ENCODE measurements at regions not wholly inside any gene's neighbourhood (a gene's known extent, or its start where the extent isn't known, plus 50 kb on each side); places are given as distances from the start of the nearest gene placed in this dataset.

GRCh38 chr4:95651891-95652290 lies 103.1 kb upstream of the UNC5C start:
- DNase-seq = no peak

- DNase-seq = no peak
Observed at GRCh38 chr4:95644417-95644816, 95.6 kb upstream of the UNC5C start.

- no peak for DNase-seq
Observed at GRCh38 chr4:95643627-95644026, 94.9 kb upstream of the UNC5C start.

- no peak for DNase-seq
Observed at GRCh38 chr4:95641571-95641970, 92.8 kb upstream of the UNC5C start.

- no peak for DNase-seq
Observed at GRCh38 chr4:95640311-95640710, 91.5 kb upstream of the UNC5C start.

- DNase-seq = no peak
Observed at GRCh38 chr4:95638920-95639501, 90.2 kb upstream of the UNC5C start.

- DNase-seq = no peak
Observed at GRCh38 chr4:95637043-95637600, 88.3 kb upstream of the UNC5C start.

- no peak for DNase-seq
Observed at GRCh38 chr4:95636061-95636460, 87.3 kb upstream of the UNC5C start.

- DNase-seq = no peak
Observed at GRCh38 chr4:95627709-95628108, 78.9 kb upstream of the UNC5C start.

GRCh38 chr4:95627024-95627605 lies 78.3 kb upstream of the UNC5C start:
- no peak for DNase-seq

- no peak for DNase-seq
Observed at GRCh38 chr4:95625020-95625419, 76.2 kb upstream of the UNC5C start.

- DNase-seq = no peak
Observed at GRCh38 chr4:95619525-95620443, 71.0 kb upstream of the UNC5C start.

GRCh38 chr4:95614684-95615205 lies 66.0 kb upstream of the UNC5C start:
- DNase-seq = no peak

GRCh38 chr4:95610061-95610569 lies 61.3 kb upstream of the UNC5C start:
- DNase-seq = no peak

- no peak for DNase-seq
Observed at GRCh38 chr4:95606739-95607138, 58.0 kb upstream of the UNC5C start.

GRCh38 chr4:95603393-95603792 lies 54.6 kb upstream of the UNC5C start:
- no peak for DNase-seq

- no peak for DNase-seq
Observed at GRCh38 chr4:95602872-95603271, 54.1 kb upstream of the UNC5C start.

- DNase-seq = no peak
Observed at GRCh38 chr4:95601356-95601755, 52.6 kb upstream of the UNC5C start.

GRCh38 chr4:95599777-95600400 lies 51.1 kb upstream of the UNC5C start:
- no peak for DNase-seq
